Activated CD4-positive, alpha-beta T cell treated with anti-CD3 and anti-CD28 coated beads for 4 hours (primary cell): ENCODE measurements at regions not wholly inside any gene's neighbourhood (a gene's known extent, or its start where the extent isn't known, plus 50 kb on each side); places are given as distances from the start of the nearest gene placed in this dataset.

ENCODE experiments used
- DNase-seq, 2 donors: peaks; one replicate each; pipeline ENCODE4 v3.0.0-alpha.2; 2020

- no peak for DNase-seq
These were observed 1170.9 kb downstream of the NLGN4X start for GRCh38 chrX:5057786-5058185.

- DNase-seq = no peak
These were observed 1173.8 kb downstream of the NLGN4X start for GRCh38 chrX:5054852-5055251.

GRCh38 chrX:5051831-5052491, 1176.7 kb downstream of the NLGN4X start:
- DNase-seq = no peak

- no peak for DNase-seq
These were observed 1186.1 kb downstream of the NLGN4X start for GRCh38 chrX:5042563-5042962.

GRCh38 chrX:5031792-5032191, 1196.9 kb downstream of the NLGN4X start:
- DNase-seq = no peak

- DNase-seq = no peak
These were observed 1213.2 kb downstream of the NLGN4X start for GRCh38 chrX:5015451-5015850.

- DNase-seq = no peak
These were observed 1233.8 kb downstream of the NLGN4X start for GRCh38 chrX:4994855-4995254.

GRCh38 chrX:4978613-4979012, 1250.1 kb downstream of the NLGN4X start:
- no peak for DNase-seq

GRCh38 chrX:4971646-4972045, 1257.0 kb downstream of the NLGN4X start:
- no peak for DNase-seq

- no peak for DNase-seq
These were observed 1250.7 kb upstream of the PRKX start for GRCh38 chrX:4964112-4964511.

GRCh38 chrX:4963432-4963831, 1250.0 kb upstream of the PRKX start:
- no peak for DNase-seq

GRCh38 chrX:4944767-4945166, 1231.3 kb upstream of the PRKX start:
- DNase-seq = no peak

- DNase-seq = no peak
These were observed 1222.9 kb upstream of the PRKX start for GRCh38 chrX:4936315-4936714.

GRCh38 chrX:4935846-4936245, 1222.4 kb upstream of the PRKX start:
- no peak for DNase-seq

GRCh38 chrX:4935401-4935800, 1222.0 kb upstream of the PRKX start:
- DNase-seq = no peak

GRCh38 chrX:4932790-4933189, 1219.3 kb upstream of the PRKX start:
- no peak for DNase-seq

GRCh38 chrX:4930426-4930825, 1217.0 kb upstream of the PRKX start:
- no peak for DNase-seq

- no peak for DNase-seq
These were observed 1212.5 kb upstream of the PRKX start for GRCh38 chrX:4925911-4926310.

- DNase-seq = no peak
These were observed 1195.9 kb upstream of the PRKX start for GRCh38 chrX:4909348-4909747.

- DNase-seq = no peak
These were observed 1192.1 kb upstream of the PRKX start for GRCh38 chrX:4905576-4905975.

- DNase-seq = no peak
These were observed 1167.8 kb upstream of the PRKX start for GRCh38 chrX:4881277-4881676.

- DNase-seq = no peak
These were observed 1165.2 kb upstream of the PRKX start for GRCh38 chrX:4878640-4879039.

- no peak for DNase-seq
These were observed 1162.8 kb upstream of the PRKX start for GRCh38 chrX:4876268-4876667.

GRCh38 chrX:4851534-4851933, 1138.1 kb upstream of the PRKX start:
- no peak for DNase-seq

GRCh38 chrX:4850312-4850711, 1136.9 kb upstream of the PRKX start:
- DNase-seq = no peak

GRCh38 chrX:4844376-4844775, 1130.9 kb upstream of the PRKX start:
- no peak for DNase-seq
